SU-DHL-6 (cell line): ENCODE measurements at regions not wholly inside any gene's neighbourhood (a gene's known extent, or its start where the extent isn't known, plus 50 kb on each side); places are given as distances from the start of the nearest gene placed in this dataset.

Experiments
- CTCF ChIP-seq: fragments of 200-600 bp; sonication (generic); IDR thresholded peaks from one replicate; pipeline ENCODE4 v1.5.1; 2017; ENCODE audit warnings: antibody characterized with exemption, mild to moderate bottlenecking, low read length, moderate library complexity; ENCODE audit not compliant: insufficient read depth, poor library complexity, severe bottlenecking
- EZH2phosphoT487 ChIP-seq: fragments of 200-600 bp; sonication (generic), shearing (Covaris generic); conservative IDR thresholded peaks from 2 replicates; pipeline ENCODE4 v1.6.1; 2018; ENCODE audit warnings: mild to moderate bottlenecking, antibody characterized with exemption, low read length, moderate library complexity, mixed read lengths

GRCh38 chr4:32215277-32215676, 1495.1 kb downstream of the PCDH7 start:
- TF ChIP-seq EZH2phosphoT487 (no peak), CTCF (no peak)
